ENCODE measurements at regions not wholly inside any gene's neighbourhood (a gene's known extent, or its start where the extent isn't known, plus 50 kb on each side); places are given as distances from the start of the nearest gene placed in this dataset.

GRCh38 chr11:19601235-19601634 is 111.4 kb upstream of the NAV2 start:
- no peak overlapping the region for H3K4me3 ChIP-seq
- no peak overlapping the region for H3K4me3 Mint-ChIP-seq
- no peak overlapping the region for H3K27ac ChIP-seq (ENCODE audit: low read depth)
- no peaks in the 10 kb centered on the region for H3K79me2 ChIP-seq (replicated peaks; ENCODE audit: insufficient read depth)
- DNase-seq (ENCODE audit: low spot score) = no peak
- no peaks in the 10 kb centered on the region for H3K36me3 ChIP-seq (ENCODE audit: insufficient read depth)
- H3K4me2 ChIP-seq = no peak overlapping the region
- no peak overlapping the region for H3K27ac Mint-ChIP-seq
- no peak for ATAC-seq
- no peaks in the 10 kb centered on the region for H3K36me3 Mint-ChIP-seq (ENCODE audit: low read depth)
- H3F3A ChIP-seq (replicated peaks; ENCODE audit: low read depth) = no peaks in the 10 kb centered on the region
- peaks cover 10% of the 10 kb centered on the region for H3K27me3 Mint-ChIP-seq (ENCODE audit: insufficient read depth, low read depth, poor library complexity)
- H3K4me1 Mint-ChIP-seq = peaks cover 3% of the 10 kb centered on the region; the same call in 2 of the 3 replicates
- no peak overlapping the region for H2AFZ ChIP-seq
- no peaks in the 10 kb centered on the region; the same call in 1 of the 2 replicates for H3K4me1 ChIP-seq (ENCODE audit: insufficient read depth)
- H3K27me3 ChIP-seq (ENCODE audit: insufficient read depth) = no peaks in the 10 kb centered on the region
- peaks cover 17% of the 10 kb centered on the region; the same call in 2 of the 3 replicates for H3K9me3 Mint-ChIP-seq
- TF ChIP-seq REST (IDR thresholded peaks at IDR 0.05; ENCODE audit: unreplicated experiment) = no peak
- no peak for TF ChIP-seq ETS1 (IDR thresholded peaks at IDR 0.05)
- TF ChIP-seq EZH2 (IDR thresholded peaks at IDR 0.05; ENCODE audit: low read depth, unreplicated experiment) = no peak
- no peak for TF ChIP-seq STAT1 (IDR thresholded peaks at IDR 0.05; ENCODE audit: unreplicated experiment)
- no peak for TF ChIP-seq CTCF (conservative IDR thresholded peaks at IDR 0.05; ENCODE audit: low read depth in 2 of 2)
- no peak for TF ChIP-seq ZNF462 (CRISPR knock-in tag; IDR thresholded peaks at IDR 0.05)
- no peak for TF ChIP-seq EZH2phosphoT487 (IDR thresholded peaks at IDR 0.05; ENCODE audit: unreplicated experiment)
- TF ChIP-seq CREB1 (CRISPR knock-in tag; IDR thresholded peaks at IDR 0.05; ENCODE audit: low read depth) = no peak
- no peak for TF ChIP-seq ZNF114 (CRISPR knock-in tag; IDR thresholded peaks at IDR 0.05)
- no peak for TF ChIP-seq JUNB (IDR thresholded peaks at IDR 0.05; ENCODE audit: unreplicated experiment)
- no peak for TF ChIP-seq NANOG (IDR thresholded peaks at IDR 0.05; ENCODE audit: borderline replicate concordance)
- TF ChIP-seq POLR2AphosphoS5 (IDR thresholded peaks at IDR 0.05; ENCODE audit: low read depth) = no peak
- no peak for TF ChIP-seq ZNF331 (CRISPR knock-in tag; IDR thresholded peaks at IDR 0.05; ENCODE audit: low read depth)
- no peaks in the 10 kb centered on the region for H3K9me2 ChIP-seq (ENCODE audit: insufficient read depth)
- H4K20me1 ChIP-seq (replicated peaks; ENCODE audit: insufficient read depth) = no peaks in the 10 kb centered on the region
